C4-2B (cell line): ENCODE measurements at regions not wholly inside any gene's neighbourhood (a gene's known extent, or its start where the extent isn't known, plus 50 kb on each side); places are given as distances from the start of the nearest gene placed in this dataset.

Experiments used
- H3K27ac ChIP-seq: fragments of 450-650 bp; 2 replicates; pipeline ENCODE4 v1.5.1; 2017
- CTCF ChIP-seq: fragments of 450-650 bp; conservative IDR thresholded peaks from 2 replicates; pipeline ENCODE4 v1.5.1; 2017; ENCODE audit warnings: mild to moderate bottlenecking
- ZFX ChIP-seq: fragments of 450-650 bp; IDR thresholded peaks from 2 replicates; pipeline ENCODE4 v1.6.1; 2017

GRCh38 chr4:53928825-53929224, 135.6 kb downstream of the CHIC2 start:
- TF ChIP-seq CTCF (no peak), ZFX (no peak)
- H3K27ac ChIP-seq, result no peak overlapping the region

DNA sequence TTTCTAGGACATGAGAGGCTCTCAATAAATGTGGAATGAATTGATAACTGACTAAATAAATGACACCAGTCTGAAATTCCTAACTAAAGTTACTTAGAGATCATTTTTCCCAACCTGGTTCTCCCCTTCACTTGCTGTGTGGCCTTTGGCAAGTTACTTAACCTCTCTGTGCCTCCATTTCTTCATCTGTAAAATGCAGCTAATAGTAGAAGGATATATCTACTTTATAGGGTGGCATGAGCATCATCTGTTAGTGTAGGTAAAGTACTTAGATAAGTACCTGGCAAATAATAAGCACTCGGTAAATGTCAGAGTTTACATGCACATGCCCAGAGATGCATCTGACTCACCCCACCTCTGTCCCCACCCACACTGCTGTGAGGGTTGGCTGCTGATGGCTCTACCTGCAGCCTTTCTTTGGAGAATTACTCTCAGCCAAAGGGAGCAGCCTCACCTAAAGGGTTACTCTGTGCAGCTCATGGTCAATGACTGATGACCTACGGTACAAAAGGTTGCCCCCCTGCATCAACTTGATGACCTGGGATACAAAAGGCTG, 139.3 kb downstream of the CHIC2 start:
- H3K27ac ChIP-seq, result no peak overlapping the region
- no peak for TF ChIP-seq ZFX
- TF ChIP-seq CTCF, result no peak

DNA sequence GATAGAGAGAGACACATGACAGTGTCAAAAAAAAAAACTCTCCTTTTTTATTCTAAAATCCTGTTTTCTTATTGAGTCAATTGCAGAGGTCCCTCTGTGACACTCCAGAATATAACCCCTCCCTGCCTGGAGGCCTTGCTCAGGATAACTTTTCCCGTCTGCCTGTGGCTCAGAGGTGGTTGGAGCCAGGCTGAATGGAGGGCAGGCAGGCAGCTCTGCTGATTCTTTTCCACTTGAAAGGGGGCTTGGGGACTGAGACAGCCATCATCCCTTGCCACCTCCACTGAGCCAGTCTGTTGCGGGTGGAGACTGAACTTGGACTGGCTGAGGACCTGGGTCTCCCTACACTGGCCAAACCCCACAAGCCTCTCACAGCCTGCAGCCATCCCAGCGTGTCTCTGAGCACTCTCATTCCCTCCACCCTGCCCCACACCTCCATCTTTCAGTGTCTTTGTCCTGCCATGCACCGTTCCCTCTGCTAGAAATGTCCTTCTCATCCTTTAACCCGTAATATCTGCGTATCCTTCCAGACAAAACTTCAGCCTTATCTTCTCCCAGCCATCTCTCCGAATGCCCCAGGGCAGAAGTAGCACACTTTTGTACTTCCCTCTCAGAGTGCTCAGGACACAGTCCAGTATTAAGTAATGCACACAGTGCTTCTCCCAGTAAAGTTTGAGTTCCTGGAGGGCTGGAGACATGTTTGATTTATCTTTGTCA, 139.9 kb downstream of the CHIC2 start:
- no peak overlapping the region for H3K27ac ChIP-seq
- TF ChIP-seq ZFX (no peak), CTCF (no peak)

DNA sequence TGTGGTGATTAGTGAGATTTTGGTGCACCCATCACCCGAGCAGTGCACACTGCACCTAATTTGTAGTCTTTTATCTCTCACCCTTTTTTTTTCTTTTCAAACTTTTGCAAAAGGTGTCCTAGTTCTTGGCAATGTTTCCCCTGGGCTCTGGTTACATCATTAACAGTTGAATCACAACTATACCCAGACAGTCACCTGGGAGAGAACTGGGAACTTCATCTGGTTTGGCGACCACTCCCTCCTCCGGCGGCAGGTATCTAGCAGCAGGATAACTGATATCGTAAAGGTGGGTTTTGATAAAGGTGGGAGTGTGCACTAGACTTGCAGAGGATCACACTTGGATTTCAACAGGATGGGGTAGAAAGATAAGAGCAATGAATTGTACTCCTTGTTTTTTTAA, 140.5 kb downstream of the CHIC2 start:
- H3K27ac ChIP-seq, result no peak overlapping the region
- TF ChIP-seq CTCF (no peak), ZFX (no peak)

DNA sequence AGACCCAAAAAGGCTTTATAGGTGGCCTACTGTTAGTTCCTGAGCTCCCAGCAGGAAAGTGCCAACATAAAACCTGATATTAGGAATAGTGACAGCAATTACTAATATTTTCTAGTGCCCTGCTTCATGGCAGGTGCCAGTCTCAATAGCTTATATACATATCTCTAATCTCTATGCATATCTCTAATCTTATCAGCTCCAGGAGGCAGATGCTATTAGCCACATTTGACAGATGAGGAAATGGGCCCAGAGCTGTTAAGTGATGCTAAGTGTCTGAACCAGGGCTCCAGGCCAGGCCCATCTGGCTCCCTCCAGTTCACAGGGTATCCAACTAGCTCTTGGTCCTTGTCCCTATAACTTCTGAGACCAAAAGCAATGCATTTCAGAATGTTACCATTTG, 142.5 kb downstream of the CHIC2 start:
- TF ChIP-seq CTCF (no peak), ZFX (no peak)
- H3K27ac ChIP-seq, result no peak overlapping the region

- TF ChIP-seq CTCF (no peak), ZFX (no peak)
- H3K27ac ChIP-seq, result no peak overlapping the region
These were observed 143.5 kb downstream of the CHIC2 start for GRCh38 chr4:53920883-53921282.

DNA sequence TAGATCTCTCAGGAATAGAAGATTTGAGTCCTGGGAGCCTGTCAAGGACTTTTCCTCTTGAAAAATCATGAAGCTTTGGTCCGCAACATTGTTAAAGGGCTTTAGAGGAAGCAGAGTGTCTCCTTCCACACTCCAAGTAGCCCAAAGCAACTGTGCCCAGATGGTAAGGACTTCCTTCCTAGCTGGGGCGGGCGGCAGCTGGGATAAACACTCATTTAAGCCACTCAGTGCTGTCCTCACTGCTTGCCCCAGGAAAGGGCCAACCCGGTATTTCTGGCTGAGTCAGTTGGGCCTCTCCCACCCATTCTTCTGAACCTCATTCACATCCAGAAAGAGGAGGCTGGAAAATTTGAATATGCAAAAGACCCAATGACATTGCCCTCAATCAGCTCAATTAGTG, 144.3 kb downstream of the CHIC2 start:
- TF ChIP-seq CTCF (no peak), ZFX (no peak)
- H3K27ac ChIP-seq, result no peak overlapping the region
